ENCODE measurements at regions not wholly inside any gene's neighbourhood (a gene's known extent, or its start where the extent isn't known, plus 50 kb on each side); places are given as distances from the start of the nearest gene placed in this dataset.

DNA sequence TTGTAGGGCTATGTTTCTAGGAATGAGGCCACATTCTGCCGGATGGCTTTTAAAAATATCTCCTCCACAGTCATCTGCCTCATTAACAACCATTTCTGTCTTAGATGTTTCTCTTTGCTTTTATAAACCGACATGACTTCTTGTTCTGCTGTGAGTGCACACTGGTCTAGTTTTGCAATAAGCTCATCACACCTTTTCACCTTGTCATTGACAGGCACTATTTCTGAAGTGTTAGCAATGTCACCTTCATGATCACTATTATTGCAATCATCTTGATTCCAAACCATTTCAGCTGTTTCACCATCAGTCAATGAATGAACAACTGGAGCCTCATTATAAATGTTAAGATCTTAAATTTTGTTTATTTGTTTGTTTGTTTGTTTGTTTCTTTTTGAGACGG lies 523.7 kb upstream of the DSEL start:
- TF ChIP-seq ZFX (IDR thresholded peaks at IDR 0.05; ENCODE audit: borderline replicate concordance) (no peak), CTCF (IDR thresholded peaks at IDR 0.05) (no peak)

DNA sequence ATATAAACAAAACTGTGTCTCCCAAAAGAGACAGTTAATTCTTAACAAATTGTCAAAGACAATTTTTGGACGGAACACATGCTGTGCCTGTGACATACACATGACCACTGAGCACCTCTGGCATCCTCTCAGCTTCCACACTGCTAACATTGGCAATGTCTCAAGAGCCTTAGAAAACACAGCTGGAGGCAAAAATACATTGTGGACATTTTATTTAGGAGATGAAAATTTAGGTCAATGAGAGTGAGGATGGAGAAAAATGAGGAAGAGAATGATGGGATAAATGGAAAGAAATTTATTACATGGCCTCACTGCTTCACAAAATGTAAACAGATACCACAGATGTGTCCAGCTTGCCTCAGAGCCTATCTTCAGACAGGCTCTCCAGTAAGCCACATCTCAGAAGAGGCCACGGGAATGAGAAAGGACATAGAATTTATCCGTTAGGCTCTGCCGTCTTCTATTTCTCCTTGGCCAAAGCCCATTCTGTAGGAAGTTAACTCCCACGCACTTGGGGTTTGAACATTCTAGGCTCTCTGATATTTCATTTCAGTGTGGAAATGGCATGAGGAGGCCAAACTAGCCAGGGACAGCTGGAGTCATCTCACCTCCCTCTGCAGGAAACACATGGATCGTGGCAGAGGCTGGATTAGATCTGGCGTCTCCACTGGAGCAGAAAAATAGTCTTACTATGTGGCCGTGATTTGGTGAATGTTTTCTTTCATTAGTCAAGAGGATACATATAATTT lies 519.4 kb upstream of the DSEL start:
- no peak for TF ChIP-seq CTCF (IDR thresholded peaks at IDR 0.05)
- H3K27ac ChIP-seq: no peak overlapping the region

More for the DNA sequence above, 523.7 kb upstream of the DSEL start:
- H3K27ac ChIP-seq: no peak overlapping the region

GRCh38 chr18:68034296-68034695 lies 517.8 kb upstream of the DSEL start:
- H3K27ac ChIP-seq: no peak overlapping the region
- TF ChIP-seq ZFX (IDR thresholded peaks at IDR 0.05; ENCODE audit: borderline replicate concordance) (no peak), CTCF (IDR thresholded peaks at IDR 0.05) (no peak)

DNA sequence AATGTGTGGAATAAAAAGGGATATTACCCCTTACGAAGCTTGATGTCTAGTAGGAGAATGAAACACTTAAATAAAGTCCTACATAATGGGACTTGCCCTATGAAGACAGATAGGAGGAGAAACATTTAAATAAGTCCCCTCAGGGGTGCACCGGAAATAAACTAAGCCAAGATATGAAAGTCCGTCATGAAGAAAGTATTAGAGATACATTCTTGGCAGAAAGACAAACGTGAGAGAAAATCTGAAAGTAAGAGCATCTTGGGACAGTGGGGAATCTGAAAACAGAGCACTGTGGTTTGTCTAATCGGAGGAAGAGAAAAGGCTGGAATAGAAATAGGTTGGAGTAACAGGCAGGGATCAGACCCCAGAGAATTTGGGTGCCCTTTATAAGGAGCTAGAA lies 516.9 kb upstream of the DSEL start:
- no peak overlapping the region for H3K27ac ChIP-seq
- TF ChIP-seq CTCF (IDR thresholded peaks at IDR 0.05) (no peak), ZFX (IDR thresholded peaks at IDR 0.05; ENCODE audit: borderline replicate concordance) (no peak)

GRCh38 chr18:68024716-68025115 lies 508.2 kb upstream of the DSEL start:
- no peak for TF ChIP-seq CTCF (IDR thresholded peaks at IDR 0.05)
- TF ChIP-seq ZFX (IDR thresholded peaks at IDR 0.05; ENCODE audit: borderline replicate concordance): no peak
- H3K27ac ChIP-seq: no peak overlapping the region

DNA sequence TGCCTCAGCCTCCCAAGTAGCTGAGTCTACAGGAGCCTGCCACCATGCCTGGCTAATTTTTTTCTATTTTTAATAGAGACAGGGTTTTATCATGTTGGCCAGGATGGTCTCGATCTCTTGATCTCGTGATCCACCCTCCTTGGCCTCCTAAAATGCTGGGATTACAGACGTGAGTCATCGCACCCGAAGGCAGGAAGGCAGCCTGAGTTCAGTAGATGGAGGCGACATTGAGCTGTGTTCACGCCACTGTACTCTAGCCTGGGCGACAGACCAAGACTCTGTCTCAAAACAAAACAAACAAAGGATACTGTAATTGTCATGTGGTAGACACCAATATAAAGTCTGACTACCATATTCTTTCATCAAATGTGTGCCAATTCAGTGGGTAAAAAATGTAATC lies 500.9 kb upstream of the DSEL start:
- TF ChIP-seq CTCF (IDR thresholded peaks at IDR 0.05) (no peak), ZFX (IDR thresholded peaks at IDR 0.05; ENCODE audit: borderline replicate concordance) (no peak)

GRCh38 chr18:67997496-67997895 lies 481.0 kb upstream of the DSEL start:
- no peak overlapping the region for H3K27ac ChIP-seq
- TF ChIP-seq CTCF (IDR thresholded peaks at IDR 0.05): no peak
- no peak for TF ChIP-seq ZFX (IDR thresholded peaks at IDR 0.05; ENCODE audit: borderline replicate concordance)

More for the DNA sequence above, 500.9 kb upstream of the DSEL start:
- no peak overlapping the region for H3K27ac ChIP-seq
